Fibroblast of peridontal ligament (primary cell): ENCODE measurements at regions not wholly inside any gene's neighbourhood (a gene's known extent, or its start where the extent isn't known, plus 50 kb on each side); places are given as distances from the start of the nearest gene placed in this dataset.
"Not testable (repeated sequence)": the region's sequence is repeated elsewhere in the genome, so short reads cannot be mapped to it uniquely, and the experiment has no call there.

Experiments used
- DNase-seq: peaks from one replicate; pipeline ENCODE4 v3.0.0-alpha.2; 2010; ENCODE audit errors: extremely low read depth

DNA sequence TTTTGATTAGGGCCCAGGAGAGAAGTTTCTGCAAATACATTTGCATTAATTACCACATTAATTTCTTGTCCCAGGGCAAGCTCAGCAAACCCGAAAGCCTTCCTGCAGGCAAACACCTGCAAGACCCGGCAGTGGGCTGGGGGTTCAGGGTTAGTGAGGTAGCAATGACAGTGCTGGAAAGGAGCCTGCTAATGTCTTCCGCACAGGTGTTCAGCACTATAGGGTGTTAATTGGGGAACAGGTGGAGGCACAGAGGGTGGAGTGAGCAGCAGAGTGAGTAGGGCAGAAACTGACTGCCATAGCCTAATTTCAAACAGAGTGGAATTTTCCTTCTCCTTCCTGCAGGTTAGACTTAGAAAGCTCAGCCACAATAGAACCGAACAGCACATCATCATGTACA is 50.9 kb upstream of the UBASH3B start:
- no peak for DNase-seq

DNA sequence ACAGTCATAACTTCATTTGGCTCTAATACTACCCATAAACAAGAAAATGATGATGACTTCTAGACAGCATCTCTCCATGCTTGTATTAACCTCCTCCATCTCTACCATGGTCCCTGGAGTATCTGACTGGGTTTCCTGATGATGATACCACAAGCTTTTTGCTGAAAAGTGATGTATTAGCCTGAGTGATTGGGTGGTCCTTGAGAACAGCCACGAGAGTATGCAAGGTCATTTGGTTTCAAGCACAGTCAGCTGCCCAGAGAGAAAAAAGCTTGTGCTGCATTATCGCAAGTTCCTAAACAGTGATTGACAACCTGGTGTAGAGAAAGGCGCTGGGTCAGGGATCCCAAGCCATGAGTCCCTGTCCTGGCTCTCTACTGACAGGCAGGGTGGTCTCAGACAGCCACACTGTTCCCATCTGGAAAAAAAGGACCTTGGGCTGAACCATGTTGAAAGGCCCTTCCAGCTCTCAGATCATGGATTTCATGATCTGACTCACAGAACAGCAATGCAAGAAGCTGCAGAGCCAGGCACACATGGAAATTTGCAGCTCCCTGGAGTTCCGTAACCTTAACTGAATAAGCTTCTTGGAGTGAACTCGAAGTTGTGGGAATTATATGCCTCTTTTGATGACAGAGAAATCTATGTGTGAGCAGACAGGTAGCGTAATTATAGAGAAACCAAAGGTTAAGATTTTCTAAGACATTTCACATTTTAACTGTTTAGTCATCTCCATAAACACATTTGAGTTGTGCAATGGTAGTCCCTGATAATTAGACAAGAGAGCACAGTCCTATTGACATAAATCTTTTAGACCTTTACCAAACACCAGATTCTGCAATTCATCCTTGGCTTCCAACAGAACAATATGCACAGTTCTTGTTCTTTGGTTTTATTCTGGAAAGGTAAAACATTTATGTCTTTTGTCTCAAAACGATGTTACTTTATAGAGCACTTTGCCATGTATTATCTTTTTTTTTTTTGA is 54.1 kb upstream of the UBASH3B start:
- peak; percentile 79 for DNase-seq

GRCh38 chr11:122600290-122600689 is 55.2 kb upstream of the UBASH3B start:
- no peak for DNase-seq

DNA sequence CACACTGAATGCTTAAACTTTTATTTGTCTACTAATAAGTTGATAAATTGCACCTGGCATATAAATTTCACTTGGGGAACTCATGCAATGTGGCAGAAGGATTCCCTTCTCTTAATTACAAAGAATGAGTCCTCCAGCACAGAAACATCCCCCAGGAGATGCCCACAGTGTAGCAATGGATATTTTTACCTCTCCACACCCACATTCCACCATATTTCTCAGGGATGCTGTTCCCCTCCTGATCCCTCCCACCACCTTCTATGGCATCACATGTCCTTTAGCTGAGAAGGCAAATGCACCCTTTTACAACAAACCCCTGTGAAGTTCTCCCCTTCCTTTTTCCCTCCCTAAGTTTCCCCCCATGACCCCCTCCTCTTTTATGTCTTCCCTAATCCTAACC is 56.1 kb upstream of the UBASH3B start:
- DNase-seq: no peak

GRCh38 chr11:122598971-122599370 is 56.6 kb upstream of the UBASH3B start:
- no peak for DNase-seq

DNA sequence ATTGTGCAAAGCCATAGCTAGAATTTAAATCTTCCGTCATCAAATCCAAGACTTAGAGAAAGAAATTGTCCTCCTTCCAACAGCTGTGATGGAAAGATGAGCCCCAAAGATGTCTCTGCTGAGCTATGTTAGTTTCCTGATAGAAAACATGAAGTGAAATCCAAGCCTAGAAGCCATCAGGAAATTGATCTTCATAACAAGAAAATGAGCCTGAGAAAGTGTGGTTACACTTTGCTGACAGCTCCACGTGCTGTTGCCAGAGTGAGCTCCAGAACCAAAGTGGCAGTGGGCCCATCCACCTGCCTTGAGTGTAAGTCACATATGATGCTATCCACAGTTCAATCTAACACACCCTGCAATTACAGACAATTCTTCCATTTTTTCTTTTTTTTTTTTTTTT is 58.0 kb upstream of the UBASH3B start:
- no peak for DNase-seq

- DNase-seq: peak; percentile 4
These were observed 60.4 kb upstream of the UBASH3B start for GRCh38 chr11:122594986-122595645.

DNA sequence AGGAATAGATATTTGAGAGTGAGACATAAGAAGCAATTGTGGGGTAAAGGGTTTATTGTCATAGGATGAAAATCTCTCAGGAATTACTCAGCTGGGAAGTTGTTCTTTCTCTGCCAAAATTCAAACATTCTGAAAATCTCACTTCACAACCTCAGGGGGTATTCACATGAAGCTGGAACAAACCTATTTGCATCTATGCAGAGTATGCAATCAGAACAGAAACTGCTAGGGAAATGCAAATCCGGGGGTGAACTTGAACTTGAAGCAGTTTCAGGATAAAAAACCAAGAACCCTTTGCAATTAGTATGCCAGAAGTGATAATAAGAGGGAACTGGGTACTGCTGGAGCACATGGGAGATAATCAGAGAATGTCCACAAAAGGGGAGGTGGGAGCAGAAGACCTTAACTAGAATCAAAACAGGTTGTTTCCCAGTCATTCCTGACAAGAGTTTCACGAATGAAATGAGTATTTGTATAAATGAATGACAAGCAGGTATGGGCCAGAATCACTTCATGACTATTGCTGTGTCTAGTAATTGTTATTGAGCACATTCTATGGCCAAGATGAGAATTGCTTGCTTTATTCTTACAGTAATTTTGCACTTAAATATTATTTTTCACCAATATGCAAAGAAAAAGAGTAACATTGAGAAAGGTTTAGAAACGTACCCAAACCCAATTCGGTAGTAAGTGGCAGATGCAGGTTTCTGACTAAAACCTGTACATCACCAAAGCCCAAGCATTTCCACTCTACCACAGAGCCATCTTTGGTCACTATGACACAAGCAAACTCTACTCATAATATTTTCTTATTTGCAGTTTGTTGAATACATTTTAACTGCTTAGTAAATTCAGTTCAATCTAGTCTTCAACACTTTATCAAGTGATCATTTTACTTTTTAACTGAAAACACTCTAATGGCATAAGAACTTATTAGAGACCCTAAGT is 61.8 kb upstream of the UBASH3B start:
- DNase-seq: no peak

GRCh38 chr11:122592641-122593040 is 62.9 kb upstream of the UBASH3B start:
- no peak for DNase-seq

DNA sequence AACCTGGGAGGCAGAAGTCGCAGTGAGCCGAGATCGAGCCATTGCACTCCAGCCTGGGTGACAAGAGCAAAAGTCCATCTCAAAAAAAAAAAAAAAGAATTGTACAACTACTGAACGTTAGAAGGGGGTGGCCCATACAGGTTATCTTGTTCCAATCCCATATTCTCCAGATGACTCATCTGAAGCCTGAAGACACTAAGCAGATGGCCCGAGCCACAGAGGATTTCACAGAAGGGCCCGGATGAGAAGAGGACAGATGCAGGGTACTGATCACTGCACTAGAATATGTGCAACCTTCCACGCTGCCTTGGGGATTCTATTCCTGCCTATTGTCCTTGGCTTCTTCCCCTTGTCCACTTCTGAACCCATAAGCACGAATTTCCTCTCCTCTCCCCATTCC is 70.9 kb upstream of the UBASH3B start:
- DNase-seq: no peak

DNA sequence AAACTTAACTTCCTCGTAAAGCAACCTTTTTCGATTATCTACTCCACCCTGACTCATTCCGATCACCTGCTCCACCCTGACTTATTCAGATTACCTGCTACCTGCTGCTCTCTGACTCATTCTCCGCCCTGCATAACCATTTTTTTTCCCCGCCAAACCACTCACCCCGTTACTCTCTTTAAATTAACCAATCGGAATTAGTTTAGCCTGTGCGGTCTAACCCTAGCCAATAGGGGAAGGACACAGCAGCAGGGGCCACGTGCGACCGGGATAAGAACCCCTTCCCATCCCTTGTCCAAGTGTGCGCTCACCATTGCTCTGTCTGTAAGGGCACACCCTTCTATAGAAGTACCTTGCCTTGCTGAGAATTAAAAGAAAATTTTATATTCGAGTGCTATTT is 75.5 kb upstream of the UBASH3B start:
- not testable (repeated sequence) for DNase-seq

DNA sequence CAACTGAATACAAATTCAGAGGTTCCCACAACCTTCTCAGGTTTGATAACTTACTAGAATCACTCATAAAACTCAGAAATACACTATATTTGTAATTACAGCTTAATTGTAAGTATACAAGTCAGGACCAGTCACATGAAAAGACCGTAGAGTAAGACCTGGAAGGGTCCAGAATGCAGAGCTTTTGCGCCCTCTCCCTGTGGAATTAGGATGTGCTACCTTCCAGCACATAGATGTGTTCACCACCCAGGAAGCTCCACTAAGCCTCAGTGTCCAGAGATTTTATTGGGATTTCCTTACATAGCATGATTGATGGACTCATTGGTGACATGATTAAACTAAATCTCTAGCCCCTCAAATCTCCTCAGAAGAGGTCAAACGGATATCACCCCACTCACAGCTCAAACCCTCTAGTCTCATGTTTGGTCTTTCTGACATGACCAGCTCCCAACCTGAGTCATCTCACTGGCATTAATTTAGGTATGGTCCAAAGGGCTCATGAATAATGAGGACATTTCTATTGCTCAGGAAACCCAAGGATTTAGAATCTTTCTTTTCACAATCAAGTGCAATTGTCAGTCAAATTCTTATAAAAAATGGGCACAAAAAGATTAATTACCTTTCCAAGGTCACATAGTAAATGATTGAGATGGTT is 77.2 kb upstream of the UBASH3B start:
- DNase-seq: no peak

DNA sequence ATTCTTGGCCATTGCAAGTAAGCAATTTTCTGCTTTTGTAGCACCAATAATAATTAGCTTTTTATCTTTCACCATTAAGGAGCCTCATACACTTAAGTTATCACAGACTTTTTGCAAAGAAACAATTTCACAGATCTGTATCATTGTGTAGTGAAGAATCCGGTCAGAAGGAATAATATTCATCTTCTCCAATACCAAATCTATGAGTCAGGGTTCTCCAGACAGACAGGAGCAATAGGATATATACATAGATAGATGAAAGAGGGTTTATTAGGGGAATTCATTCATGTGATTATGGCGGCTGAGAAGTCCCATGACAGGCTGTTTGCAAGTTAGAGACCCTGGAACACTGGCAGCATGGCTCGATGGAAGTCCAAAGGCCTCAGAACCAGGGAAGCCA is 82.9 kb upstream of the UBASH3B start:
- no peak for DNase-seq

DNA sequence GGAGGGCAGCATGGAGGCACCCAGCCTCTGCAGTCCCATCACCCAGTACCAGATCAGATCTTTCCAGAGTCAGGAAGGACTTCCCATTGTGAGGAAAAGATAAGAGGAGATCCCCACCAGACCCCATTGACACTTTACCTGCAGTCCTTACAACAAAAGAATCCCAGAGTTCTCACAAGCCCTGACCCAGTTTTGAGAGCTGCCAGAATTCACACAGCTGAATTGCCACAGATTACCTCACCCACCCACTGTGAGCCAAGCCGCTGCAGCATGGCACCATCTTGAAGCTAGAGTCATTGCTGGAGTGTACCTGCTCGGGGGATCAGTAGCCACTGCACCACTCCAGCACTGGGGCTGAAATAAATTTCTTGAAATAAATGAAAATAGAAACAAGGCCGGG is 91.8 kb upstream of the UBASH3B start:
- DNase-seq: no peak

- no peak for DNase-seq
These were observed 95.7 kb upstream of the UBASH3B start for GRCh38 chr11:122559734-122560382.

GRCh38 chr11:122559218-122559617 is 96.3 kb upstream of the UBASH3B start:
- DNase-seq: not testable (repeated sequence)

DNA sequence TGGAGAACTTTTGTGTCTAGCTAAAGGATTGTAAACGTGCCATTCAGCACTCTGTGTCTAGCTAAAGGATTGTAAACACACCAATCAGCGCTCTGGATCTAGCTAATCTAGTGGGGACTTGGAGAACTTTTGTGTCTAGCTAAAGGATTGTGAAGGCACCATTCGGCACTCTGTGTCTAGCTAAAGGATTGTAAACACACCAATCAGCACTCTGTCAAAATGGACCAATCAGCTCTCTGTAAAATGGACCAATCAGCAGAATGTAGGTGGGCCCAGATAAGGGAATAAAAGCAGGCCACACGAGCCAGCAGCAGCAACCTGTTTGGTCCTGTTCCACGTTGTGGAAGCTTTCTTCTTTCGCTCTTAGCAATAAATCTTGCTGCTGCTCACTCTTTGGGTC is 98.4 kb upstream of the UBASH3B start:
- DNase-seq: not testable (repeated sequence)

DNA sequence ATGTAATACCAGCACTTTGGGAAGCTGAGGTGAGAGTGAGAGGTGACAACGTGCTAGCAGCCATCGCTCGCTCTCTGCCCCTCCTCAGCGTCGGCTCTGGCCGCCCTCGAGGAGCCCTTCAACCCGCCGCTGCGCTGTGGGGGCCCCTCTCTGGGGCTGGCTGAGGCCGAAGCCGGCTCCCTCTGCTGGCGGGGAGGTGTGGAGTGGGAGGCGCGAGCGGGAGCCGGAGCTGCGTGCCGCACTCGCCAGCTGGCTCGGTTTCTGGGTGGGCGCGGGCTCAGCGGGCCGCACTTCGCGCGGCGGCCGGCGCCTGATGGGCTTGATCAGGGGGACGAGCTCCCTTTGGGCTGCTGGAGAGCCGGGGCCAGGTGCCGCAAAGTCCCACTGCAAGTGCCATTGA is 98.9 kb upstream of the UBASH3B start:
- DNase-seq: no peak

- DNase-seq: no peak
These were observed 117.5 kb upstream of the UBASH3B start for GRCh38 chr11:122538060-122538459.

- DNase-seq: no peak
These were observed 130.6 kb upstream of the UBASH3B start for GRCh38 chr11:122524898-122525297.
